ENCODE measurements at regions not wholly inside any gene's neighbourhood (a gene's known extent, or its start where the extent isn't known, plus 50 kb on each side); places are given as distances from the start of the nearest gene placed in this dataset.

DNA sequence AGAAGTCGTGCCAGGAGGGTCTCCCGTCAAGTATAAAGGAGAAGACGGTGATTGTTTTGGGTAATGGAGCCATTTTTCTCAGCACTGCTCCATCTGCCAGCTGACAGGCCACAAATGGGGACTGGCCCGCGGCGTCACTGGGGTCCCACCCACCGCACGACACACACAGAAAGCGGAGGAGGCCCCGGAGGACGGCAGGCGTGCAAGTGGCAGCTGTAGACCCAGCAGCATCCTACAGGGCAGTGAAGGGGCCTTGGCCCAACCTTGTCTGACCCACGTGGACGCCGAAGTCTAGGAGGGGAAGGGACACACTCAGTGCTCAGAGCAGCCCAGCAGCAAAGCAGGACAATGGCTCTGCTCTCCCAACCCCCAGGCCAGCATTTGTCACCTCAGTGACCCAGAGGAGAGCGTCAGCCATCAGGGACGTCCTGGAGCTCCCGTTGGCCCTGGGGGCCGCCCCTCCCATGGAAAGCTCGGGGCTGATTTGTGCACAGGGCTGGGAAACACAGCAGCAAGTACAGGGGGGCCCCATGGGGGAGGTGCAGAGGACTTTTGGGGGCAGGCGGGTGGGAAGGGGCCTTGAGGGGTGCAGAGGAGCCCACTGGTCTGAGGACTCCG is 644.4 kb downstream of the BRD1 start:
- no peak for DNase-seq (ENCODE audit: low read depth)

DNA sequence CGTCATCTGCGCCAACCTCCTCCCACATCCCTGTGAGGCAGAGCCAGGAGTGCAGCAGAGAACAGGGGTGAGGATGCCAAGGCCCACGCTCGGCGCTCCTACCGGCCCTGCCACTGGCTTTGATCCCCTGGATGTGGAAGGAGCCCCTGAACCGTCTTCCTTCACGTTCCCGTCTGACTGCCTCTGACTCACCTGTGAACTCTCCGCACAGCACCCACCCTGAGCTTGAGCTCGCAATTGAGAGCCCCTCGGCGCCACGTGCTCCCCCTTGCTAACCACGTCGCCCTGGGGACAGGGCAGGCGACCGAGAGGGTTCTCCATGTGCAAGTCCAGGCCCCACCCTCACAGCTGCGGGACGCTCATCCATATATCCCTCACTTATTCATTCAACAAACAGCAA is 645.3 kb downstream of the BRD1 start:
- DNase-seq (ENCODE audit: low read depth): no peak

DNA sequence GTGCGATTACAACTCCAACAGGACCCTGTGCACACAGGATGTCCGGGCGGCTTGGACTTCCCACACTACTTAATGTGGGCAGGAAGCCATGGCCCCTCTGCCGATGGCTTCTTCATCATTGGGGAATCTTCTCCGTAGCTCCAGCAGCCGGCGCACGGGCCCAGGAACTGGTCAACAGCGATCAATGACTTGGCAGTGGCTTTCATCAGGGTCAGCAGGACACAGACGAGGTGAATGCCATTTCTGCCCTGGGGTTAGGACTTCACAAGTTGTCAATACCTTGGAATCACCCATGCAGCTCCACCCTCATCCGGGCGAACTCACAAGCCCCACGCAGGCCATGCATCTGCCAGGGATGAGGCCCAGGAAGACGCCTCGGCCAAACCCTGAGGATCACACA is 645.7 kb downstream of the BRD1 start:
- DNase-seq (ENCODE audit: low read depth): no peak

DNA sequence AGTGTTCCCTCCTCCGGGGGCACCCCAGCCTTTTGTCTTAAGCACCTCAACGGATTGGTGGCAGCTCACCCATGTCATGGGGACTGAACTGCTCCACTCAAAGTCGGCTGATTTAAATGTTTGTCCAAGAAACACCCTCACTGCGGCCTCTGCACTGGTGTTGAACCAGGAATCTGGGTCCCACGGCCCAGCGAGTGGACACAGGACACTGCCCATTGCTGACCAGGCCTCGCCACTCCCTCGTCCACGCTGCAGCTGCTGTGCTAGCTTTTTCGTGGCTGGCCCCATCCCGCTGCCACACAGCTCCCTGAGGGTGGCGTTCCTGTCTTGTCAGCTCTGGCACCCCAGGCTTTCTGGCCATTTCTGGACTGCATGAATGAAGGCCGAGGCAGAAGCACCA is 646.2 kb downstream of the BRD1 start:
- DNase-seq (ENCODE audit: low read depth): no peak

DNA sequence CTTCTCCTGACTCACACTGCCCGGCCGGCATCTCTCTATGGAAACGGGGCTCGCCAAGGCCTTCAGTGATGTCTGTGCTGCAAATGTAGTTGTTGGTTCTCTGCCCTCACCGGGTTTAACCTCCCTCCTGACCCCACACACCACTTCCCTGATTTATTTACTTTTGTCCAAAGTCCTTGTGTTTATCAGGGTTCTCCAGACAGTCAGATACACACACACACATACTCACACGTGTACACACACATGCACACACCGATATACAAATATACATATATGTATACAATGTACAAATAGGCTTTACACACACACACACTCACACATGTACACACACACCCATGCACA is 647.0 kb downstream of the BRD1 start:
- no peak for DNase-seq (ENCODE audit: low read depth)

DNA sequence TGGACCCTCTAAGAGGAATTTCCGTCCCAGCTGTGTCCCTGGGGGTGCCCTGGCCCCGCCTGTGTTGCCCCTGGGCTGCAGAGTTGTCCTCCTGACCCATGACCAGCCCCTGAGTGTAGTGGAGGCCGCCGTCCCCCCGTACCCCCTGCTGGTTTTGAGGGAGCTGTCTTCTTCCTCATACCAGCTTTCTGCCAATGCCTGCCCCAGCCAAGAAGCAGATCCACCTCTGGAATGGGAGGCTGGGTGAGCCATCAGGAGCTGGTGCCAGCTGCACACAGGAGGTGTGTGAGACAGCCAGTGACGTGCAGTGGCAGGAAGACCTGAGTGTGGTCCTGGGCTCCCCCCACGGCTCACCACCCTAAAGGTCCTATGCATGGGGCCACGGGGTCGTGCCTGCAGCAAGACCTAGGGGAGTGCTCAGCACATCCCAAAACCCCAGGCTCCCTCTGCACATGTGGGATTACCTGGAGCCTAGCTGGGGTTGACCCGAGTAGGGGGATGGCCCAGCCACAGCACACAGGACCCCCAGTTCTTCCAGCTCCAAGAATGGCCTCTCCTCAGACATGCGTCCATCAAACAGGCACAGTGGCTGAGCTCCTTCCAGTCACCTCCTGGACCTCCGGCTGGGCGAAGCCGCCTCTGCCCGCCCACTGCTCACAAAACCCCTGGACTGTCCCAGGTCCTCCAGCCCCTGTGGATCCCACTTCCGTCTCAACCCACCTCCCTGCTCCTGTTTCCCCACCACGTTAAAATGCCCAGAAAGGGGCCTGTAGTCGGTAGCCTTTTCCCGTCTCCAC is 647.6 kb downstream of the BRD1 start:
- DNase-seq (ENCODE audit: low read depth): no peak

DNA sequence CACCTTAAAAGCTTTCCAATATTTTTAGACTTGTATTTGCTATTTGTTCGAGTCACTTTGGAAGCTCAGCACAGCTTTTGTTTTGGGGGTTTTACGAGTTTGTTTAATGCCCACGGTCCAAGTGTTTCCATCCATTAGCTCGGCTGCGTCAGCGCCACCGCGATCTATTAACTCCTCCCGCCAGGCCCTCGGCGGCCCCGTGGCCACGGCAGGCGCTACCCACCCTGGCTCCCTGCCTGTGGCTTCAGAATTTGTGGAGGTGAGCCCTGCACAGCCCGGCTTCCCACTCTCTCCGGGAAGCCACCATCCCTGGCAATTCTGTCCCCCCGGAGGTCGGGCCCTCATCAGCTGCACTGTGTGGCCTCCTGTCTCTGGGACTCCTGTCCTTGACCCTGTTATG is 648.5 kb downstream of the BRD1 start:
- DNase-seq (ENCODE audit: low read depth): no peak

DNA sequence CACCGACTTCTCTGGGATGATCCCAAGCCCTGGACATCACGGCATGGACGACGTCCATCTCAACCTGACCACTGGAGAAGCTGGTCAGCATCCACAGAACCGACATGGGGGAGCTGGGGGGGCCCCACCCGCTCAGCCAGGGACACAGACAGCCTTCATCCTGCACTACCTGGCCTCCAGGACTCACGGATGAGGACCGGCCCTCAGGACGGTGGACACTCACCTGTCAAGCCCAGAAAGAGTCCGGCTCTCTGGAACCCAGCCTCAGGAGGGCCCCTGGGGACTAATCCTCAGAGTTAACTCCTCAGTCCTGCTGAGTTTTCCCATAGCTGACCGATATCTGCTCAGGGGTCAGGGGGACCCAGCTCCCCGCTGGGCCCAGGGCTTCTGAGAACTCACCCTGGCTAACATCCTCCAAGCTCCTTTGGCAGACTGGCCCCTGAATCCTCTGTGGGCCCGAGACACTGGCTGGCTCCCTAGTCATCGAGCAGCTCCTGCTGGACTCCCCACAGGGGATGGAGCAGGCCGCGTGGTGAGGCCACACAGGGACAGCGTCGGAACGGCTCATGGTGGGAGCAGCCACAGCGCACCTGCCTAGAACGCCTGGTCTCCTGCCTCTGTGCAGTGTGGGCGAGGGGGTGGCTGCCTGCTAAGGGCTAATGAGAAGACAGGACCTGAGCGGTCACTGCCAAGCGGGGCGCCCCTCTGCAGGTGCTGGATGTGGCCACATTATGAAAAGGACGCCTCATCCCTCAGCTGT is 649.2 kb downstream of the BRD1 start:
- no peak for DNase-seq (ENCODE audit: low read depth)

DNA sequence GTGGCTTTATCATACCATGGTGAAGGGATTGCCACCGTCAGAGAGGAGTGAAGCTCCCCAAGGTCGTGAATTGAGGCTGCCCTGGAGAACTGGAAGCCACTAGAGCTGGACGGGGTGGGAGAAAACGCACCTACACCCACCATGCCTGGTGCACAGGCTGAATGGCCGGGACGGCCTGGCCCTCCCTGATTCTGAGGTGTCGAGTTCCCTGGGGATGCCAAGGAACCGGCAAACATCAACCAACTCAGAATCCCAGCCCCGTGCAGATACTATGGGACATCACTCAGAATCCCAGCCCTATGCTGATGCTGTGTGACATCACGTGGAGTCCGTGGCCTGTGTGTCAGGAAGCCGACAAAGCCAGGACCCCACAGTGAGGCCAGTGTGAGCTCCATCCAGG is 650.0 kb downstream of the BRD1 start:
- DNase-seq (ENCODE audit: low read depth): no peak

DNA sequence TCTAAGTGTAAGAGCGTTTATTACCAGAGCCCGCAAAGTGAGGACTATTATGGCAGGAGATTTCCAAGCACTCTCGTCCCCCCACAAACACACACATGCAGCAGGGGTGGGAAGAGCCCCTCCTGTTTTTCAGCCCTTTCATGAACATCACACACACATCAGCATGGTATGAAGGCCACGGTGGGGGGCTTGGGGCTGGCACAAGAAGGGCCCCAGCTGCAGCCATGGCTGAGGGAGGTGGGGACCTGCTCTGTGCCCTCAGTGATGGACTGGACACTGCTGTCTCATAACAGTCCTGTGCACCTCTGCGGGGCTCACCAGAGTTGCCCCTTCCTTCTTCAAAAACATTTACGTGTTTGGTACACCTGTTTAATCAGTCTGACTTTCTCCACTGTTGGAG is 650.7 kb downstream of the BRD1 start:
- DNase-seq (ENCODE audit: low read depth): no peak

DNA sequence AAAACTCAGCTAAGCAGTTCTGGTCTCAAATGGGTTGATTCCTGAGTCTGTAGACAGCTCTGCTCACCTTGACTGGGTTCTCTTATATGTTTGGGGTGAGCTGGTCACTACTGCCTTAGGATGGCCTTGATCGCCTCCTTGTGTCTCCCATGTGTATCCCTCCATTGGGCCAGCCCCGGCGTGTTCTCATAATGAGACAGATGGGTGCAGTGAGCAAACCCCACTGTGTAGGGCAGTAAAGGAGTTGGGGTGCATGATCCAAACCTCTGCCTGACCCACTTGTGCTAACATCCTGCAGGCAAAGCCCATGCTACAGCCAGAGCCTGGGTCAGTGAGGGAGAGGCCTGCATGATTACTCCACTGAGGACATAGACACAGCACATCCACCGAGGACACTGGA is 657.6 kb downstream of the BRD1 start:
- no peak for DNase-seq (ENCODE audit: low read depth)

DNA sequence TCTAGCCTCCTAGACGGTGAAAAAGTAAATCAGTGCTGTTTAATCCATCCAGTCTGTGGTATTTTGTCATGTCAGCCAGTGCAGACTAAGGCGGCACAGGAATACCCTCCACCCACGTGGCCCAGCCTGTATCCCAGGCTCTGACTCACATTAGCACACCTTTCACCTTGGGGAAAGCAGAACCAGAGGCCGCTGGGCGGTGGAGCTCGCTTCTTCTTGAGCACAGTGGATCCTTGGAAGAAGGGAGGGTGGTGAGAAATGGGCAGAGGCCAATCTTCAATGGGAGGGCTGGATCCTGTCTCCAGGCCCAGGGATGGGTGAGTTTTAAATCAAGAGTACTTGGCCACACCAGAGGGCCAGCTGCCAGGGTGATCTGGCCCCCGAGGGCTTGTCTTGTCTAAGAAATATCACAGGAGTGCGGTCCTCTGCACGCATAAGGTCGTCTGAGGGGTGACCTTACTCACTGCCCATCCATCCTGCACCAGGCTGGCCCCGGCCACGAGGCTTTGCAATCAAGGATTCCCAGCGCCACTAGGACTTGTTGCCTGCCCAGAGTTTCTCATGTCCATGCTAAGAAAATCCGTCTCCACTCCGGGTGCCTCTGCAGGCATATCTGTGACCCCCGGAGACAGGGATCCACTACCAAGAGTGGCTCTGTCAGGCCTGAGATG is 658.5 kb downstream of the BRD1 start:
- no peak for DNase-seq (ENCODE audit: low read depth)

DNA sequence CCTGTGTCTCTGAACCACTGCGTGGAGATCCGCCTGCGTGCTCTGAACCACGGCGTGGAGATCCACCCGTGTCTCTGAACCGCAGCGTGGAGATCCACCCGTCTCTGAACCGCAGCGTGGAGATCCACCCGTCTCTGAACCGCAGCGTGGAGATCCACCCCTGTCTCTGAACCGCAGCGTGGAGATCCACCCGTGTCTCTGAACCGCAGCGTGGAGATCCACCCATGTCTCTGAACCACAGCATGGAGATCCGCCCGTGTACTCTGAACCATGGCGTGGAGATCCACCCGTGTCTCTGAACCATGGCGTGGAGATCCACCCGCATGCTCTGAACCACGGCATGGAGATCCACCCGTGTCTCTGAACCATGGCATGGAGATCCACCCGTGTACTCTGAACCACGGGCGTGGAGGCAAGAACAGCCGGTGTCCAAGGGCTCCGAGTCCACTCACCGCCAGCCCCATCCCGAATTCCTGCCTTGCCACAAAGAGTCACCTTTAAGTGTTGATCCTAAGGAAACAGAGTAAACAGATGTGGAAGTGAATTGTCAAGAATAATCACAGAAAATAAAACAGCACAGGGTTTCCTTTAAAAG is 659.4 kb downstream of the BRD1 start:
- no peak for DNase-seq (ENCODE audit: low read depth)

DNA sequence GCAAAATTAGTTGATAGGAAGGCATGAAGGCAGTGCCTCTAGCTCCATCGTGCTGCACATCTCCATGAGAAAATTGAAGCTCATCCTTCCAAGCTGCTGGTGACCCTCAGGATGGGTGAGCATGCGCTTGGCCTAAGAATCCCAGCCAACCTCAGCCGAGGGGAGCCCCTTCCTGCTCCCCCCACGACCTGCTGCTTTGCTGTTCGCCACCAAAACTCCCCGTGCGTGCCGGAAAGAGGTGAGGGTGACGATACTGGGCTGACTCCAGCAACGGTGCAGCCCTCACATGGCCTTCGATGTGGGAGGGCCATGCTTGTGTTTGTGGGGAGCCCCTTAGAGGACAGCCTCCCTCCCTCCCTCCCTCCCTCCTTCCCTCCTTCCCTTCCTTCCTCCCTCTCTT is 660.9 kb downstream of the BRD1 start:
- DNase-seq (ENCODE audit: low read depth): no peak

DNA sequence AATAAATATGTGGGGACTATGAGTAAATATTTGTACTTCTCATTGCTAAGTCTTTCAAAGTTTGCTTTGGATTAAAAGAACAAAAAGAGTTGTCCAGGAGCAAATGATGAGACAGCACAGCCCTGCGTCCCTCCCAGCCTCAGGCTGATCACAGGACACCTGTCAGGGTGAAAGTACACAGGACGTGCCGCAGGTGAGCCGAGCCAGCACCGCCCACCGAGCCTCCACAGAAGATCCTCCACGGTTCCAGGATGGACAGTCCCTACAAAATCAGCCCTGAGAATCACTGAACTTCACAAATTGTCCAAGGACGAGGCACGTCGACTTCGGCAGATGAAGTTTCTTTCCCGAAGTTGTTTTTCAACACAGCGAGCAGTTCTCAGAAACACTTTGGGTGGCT is 661.5 kb downstream of the BRD1 start:
- DNase-seq (ENCODE audit: low read depth): no peak

DNA sequence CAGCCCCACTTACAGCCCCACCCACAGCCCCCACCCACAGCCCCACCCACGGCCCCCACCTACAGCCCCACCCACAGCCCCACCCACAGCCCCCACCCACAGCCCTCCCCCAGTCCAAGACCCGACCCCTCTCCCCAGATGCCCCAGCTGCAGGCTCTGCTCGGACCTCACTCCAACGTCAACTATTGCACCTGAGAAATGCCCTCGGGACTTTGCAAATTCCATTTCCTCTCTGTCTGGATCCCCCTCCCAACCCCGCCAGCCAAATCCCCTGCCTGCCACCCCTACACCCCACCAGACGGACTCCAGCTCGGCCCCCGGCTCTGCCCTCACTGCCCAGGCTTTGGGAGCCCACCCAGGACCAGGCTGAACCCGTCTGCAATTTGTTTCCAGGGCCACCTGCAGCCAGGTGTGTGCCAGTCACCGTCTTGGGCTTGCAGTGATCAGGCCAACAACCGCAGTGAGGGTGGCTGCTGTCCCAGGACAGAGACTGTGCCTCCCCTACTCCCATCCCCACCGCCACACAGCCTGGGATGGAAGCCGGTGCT is 662.8 kb downstream of the BRD1 start:
- DNase-seq (ENCODE audit: low read depth): no peak

DNA sequence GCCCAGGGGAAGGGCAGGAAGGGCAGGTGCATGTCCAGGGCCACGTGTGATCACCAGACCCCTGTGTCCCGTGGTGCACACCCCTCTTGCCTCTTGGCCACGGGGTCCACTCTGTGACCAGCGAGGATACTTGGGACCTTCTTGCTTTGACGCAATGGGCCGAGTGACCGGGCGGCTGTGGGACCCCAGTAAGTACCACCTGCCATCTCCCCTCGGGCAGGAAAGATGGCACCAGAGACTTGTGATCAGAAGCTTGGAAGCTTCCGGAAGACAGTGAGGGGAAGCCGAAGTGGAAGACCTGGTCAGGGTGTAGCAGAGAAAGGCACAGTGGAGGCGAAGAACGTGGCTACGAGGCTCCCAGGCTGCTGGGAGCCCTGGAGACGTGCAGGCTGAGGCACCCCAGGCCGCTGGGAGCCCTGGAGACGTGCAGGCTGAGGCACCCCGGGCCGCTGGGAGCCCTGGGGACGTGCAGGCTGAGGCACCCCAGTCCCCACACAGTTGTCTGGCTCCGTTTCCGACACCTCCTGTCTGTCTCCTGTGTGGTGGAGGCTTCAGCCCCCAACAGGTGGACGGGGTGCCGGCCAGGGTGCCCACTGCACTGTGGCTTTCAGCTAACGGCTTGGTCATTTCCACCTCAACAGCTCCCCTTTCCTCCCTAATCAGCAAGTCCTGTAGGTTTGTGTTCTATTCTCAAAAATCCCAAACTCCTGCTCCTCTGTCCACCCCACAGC is 663.5 kb downstream of the BRD1 start:
- DNase-seq (ENCODE audit: low read depth): no peak

DNA sequence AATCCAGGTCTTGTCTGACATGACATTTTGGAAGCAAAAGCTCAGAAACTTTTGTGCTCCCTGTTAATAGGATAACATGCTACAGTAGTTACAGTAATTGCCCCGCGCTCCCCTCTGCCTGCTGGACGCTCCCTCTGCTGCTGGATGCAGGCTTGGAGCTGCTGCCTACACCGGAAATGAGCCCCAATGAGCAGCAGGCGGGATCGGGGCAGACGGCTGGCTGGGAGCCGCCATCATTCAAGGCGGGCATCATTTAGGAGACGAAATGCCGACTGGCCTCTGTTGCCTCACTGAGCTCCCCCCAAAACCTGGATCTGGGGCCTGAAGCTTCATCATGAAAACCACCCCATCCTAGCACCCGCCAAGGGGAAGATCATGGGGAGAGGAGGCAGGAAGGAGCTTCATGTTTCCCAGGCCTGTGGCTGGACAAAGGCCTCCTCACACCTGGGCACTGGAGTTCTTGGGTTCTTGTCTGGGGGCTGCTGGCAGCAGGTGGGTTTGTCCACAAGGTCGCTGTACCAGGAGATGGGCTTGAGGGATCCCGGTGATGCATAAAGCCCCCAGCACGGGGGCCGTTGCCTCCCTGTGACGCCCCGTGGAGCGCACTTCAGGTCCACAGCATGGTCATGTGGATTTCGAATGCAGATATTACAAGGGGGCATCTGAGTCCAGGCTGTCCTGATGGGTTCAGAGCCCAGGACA is 664.3 kb downstream of the BRD1 start:
- DNase-seq (ENCODE audit: low read depth): no peak

DNA sequence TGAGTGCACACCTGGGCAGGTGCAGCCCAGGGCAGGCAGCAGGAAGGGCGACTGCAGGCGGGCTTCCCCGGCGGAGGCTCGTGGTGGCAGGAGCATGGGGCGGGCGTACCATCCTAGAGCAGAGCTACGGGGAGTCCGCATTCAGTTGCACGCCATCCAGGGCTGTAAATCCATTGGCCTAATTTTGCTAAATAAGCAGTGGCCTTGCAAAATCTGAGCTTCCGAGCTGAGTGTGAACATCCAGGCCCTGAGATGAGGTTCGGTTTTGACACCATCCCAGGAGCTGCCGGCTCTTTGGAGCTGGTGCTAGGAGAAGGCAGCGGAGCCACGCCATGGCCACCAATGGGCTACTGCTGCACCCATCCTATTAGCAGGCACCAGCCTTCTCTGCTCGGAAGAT is 664.8 kb downstream of the BRD1 start:
- DNase-seq (ENCODE audit: low read depth): no peak
